HAP-1 (cell line): ENCODE measurements at regions not wholly inside any gene's neighbourhood (a gene's known extent, or its start where the extent isn't known, plus 50 kb on each side); places are given as distances from the start of the nearest gene placed in this dataset.

Source experiments
- DNase-seq, 2 experiments: peaks; one replicate each; pipeline ENCODE4 v3.0.0-alpha.2; 2016 to 2020; ENCODE audit warnings: low spot score in 2 of 2
- H3K27me3 ChIP-seq: fragments of 250-450 bp; sonication (Bioruptor Pico); 2 replicates; pipeline ENCODE4 v1.5.1; 2020; ENCODE audit warnings: low read depth, mild to moderate bottlenecking, moderate library complexity
- H3K36me3 ChIP-seq: fragments of 250-450 bp; sonication (Bioruptor Pico); replicated peaks from 2 replicates; pipeline ENCODE4 v1.5.1; 2020; ENCODE audit warnings: mild to moderate bottlenecking
- H3K4me1 ChIP-seq: fragments of 250-450 bp; sonication (Bioruptor Pico); 2 replicates; pipeline ENCODE4 v1.5.1; 2020; ENCODE audit warnings: mild to moderate bottlenecking
- H3K4me3 ChIP-seq: fragments of 250-450 bp; sonication (Bioruptor Pico); 2 replicates; pipeline ENCODE4 v1.5.1; 2020; ENCODE audit warnings: mild to moderate bottlenecking, moderate library complexity
- H3K9me3 ChIP-seq: fragments of 250-450 bp; sonication (Bioruptor Pico); 2 replicates; pipeline ENCODE4 v1.5.1; 2020; ENCODE audit warnings: mild to moderate bottlenecking, moderate library complexity
- in situ Hi-C: fragments of 300-500 bp; cut with MboI; formaldehyde crosslinking; loops from 3 replicates; pipeline ENCODE4 v1.14.3; 2020; ENCODE audit warnings: low sequenced_read_pairs, inconsistent platforms, mixed read lengths

DNA sequence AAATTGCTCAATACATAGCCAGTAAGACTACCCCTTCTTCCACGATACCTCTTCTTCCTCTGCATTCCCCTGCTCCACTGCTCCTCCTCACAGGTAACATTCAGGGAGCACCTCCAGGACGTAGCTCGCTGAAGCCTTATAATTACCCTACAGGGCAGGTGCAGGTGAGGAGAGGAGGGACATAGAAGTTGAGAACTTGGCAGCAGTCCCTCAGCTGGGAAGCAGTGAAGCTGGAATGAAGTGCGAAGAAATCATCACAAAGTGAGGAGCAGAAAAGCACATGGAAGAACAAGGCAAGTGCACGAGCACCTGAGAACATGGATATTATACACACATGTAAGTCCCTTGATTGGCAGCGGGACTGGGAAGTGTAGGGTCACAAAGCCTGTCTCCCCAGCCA is 118.2 kb downstream of the HSD17B3 start:
- in situ Hi-C loops = no loop called here
- DNase-seq = no peak
- Histone ChIP-seq H3K4me3 (no peak overlapping the region), H3K4me1 (no peaks in the 10 kb centered on the region), H3K27me3 (no peaks in the 10 kb centered on the region), H3K9me3 (no peaks in the 10 kb centered on the region), H3K36me3 (no peaks in the 10 kb centered on the region)

- H3K4me1 ChIP-seq = no peaks in the 10 kb centered on the region
- no peak for DNase-seq
- no peak overlapping the region for H3K4me3 ChIP-seq
- no peaks in the 10 kb centered on the region for H3K36me3 ChIP-seq
- H3K27me3 ChIP-seq = peaks cover 10% of the 10 kb centered on the region; the same call in 1 of the 2 replicates
- no peaks in the 10 kb centered on the region for H3K9me3 ChIP-seq
- in situ Hi-C loops = no loop called here
Measured at GRCh38 chr9:96178153-96178552, 123.8 kb downstream of the HSD17B3 start.

- Histone ChIP-seq H3K4me1 (no peaks in the 10 kb centered on the region), H3K4me3 (no peak overlapping the region), H3K27me3 (peaks cover 10% of the 10 kb centered on the region; the same call in 1 of the 2 replicates), H3K9me3 (no peaks in the 10 kb centered on the region), H3K36me3 (no peaks in the 10 kb centered on the region)
- in situ Hi-C loops = no loop called here
- no peak for DNase-seq
Measured at GRCh38 chr9:96177719-96178028, 124.3 kb downstream of the HSD17B3 start.

DNA sequence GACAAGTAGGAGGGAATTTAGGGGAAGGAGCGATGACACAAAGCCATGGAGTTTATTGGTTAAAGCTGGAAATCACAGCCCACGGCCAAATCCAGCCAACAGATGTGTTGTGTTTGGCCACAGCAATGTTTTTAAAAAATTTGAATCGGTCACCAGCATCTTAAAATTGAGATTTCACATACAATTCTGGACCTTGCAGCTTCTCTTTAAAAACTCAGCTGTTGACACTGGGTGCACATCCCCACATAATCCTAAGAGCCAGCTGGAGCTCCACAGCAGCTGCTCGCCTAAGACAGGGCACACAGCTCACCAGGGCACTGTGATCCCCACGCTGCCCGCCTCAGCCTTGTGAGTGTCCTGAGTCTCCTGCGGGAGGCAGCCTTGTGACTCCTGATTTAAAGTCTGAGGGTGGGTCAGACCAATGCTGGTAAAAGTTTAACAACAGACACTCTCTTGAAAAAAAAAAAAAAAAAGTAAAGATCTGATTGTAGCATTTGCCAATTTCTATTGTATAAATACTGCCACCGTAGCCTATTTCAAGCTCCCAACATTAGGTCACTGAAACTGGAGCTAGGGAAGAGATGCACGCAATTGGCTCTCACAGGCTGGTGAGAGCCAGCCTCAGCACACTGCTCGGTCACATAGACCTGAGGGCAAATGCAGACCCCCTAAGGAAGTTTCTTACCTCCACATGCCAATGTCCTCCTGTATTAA is 124.8 kb downstream of the HSD17B3 start:
- no peaks in the 10 kb centered on the region for H3K9me3 ChIP-seq
- in situ Hi-C loops = no loop called here
- no peaks in the 10 kb centered on the region for H3K4me1 ChIP-seq
- H3K36me3 ChIP-seq = no peaks in the 10 kb centered on the region
- no peak overlapping the region for H3K4me3 ChIP-seq
- peaks cover 10% of the 10 kb centered on the region; the same call in 1 of the 2 replicates for H3K27me3 ChIP-seq
- peak in 1 of 2 experiments; percentile 13 for DNase-seq

DNA sequence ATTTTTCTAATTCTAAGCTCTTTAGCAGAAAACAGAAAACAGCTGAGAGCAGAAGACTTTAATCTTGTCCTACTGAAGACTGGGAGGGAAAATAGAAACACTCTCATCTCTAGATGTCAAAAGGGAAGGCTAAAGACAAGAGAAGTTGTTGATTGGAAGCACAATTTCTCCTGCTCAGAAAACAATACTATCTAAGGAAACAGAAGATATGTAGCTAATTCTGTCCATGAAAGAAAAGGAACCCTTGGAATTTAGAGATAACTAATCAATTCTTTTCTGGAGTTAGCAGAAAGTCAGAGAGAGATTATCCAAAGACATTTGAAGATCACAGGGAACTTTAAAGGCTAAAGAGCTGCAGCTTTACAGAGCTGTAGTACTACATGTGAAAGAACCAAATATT is 126.2 kb downstream of the HSD17B3 start:
- peaks cover 10% of the 10 kb centered on the region; the same call in 1 of the 2 replicates for H3K27me3 ChIP-seq
- no peak for DNase-seq
- H3K36me3 ChIP-seq = no peaks in the 10 kb centered on the region
- in situ Hi-C loops = no loop called here
- H3K9me3 ChIP-seq = no peaks in the 10 kb centered on the region
- no peaks in the 10 kb centered on the region for H3K4me1 ChIP-seq
- H3K4me3 ChIP-seq = no peak overlapping the region

- H3K36me3 ChIP-seq = no peaks in the 10 kb centered on the region
- no peaks in the 10 kb centered on the region; the same call in 1 of the 2 replicates for H3K4me1 ChIP-seq
- no peak overlapping the region for H3K4me3 ChIP-seq
- in situ Hi-C loops = no loop called here
- DNase-seq = no peak
- no peaks in the 10 kb centered on the region for H3K9me3 ChIP-seq
- H3K27me3 ChIP-seq = peaks cover 10% of the 10 kb centered on the region; the same call in 1 of the 2 replicates
Measured at GRCh38 chr9:96175001-96175400, 127.0 kb downstream of the HSD17B3 start.

GRCh38 chr9:96174371-96174770 is 127.6 kb downstream of the HSD17B3 start:
- Histone ChIP-seq H3K27me3 (peaks cover 10% of the 10 kb centered on the region; the same call in 1 of the 2 replicates), H3K9me3 (no peaks in the 10 kb centered on the region), H3K4me3 (no peak overlapping the region), H3K36me3 (no peaks in the 10 kb centered on the region), H3K4me1 (no peaks in the 10 kb centered on the region; the same call in 1 of the 2 replicates)
- DNase-seq = no peak
- in situ Hi-C loops = no loop called here

DNA sequence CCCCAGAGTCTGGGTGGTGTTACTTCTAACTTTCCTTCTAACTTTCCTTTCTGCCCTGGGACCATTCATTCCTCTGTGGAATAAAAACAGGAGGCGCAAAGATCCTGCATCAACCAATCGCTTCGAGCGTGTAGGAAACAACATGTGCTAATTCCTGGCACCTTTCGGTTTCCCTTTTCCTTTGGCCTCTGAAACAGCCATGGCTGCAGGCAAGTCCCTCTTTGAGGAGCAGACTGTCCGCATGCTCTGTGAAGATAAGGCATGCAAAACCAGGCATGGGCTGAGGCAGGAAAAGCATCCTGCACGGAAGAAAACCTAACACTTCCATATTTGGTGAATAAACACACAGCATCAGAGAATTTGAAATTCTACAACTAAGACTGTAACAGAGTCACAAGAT is 128.3 kb downstream of the HSD17B3 start:
- Histone ChIP-seq H3K36me3 (no peaks in the 10 kb centered on the region), H3K9me3 (no peaks in the 10 kb centered on the region), H3K27me3 (peaks cover 10% of the 10 kb centered on the region; the same call in 1 of the 2 replicates), H3K4me3 (no peak overlapping the region), H3K4me1 (no peaks in the 10 kb centered on the region; the same call in 1 of the 2 replicates)
- no peak for DNase-seq
- in situ Hi-C loops = no loop called here

DNA sequence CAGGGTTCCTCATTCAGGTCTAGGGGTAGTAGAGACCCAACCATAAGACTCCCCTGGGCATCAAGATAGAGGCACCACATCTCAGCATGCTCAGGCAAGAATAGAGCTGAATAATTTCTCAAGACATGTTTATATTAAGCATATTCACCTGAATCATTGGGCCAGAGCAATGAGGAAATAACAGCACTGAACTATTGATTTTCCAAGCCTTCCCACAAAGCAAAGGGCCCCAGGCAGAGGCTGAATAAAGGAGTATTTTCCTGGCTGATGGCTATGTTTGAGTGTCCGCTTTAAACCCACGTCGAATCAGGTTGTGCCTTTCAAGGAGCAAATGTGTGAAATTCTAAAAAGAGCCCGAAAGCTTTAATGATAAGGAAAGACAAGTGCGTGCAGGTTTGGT is 129.2 kb downstream of the HSD17B3 start:
- no peak for DNase-seq
- no peak overlapping the region for H3K4me3 ChIP-seq
- no peaks in the 10 kb centered on the region; the same call in 1 of the 2 replicates for H3K4me1 ChIP-seq
- H3K36me3 ChIP-seq = no peaks in the 10 kb centered on the region
- in situ Hi-C loops = no loop called here
- no peaks in the 10 kb centered on the region for H3K9me3 ChIP-seq
- H3K27me3 ChIP-seq = peaks cover 10% of the 10 kb centered on the region; the same call in 1 of the 2 replicates

- H3K4me1 ChIP-seq = no peaks in the 10 kb centered on the region; the same call in 1 of the 2 replicates
- DNase-seq = no peak
- H3K27me3 ChIP-seq = peaks cover 7% of the 10 kb centered on the region; the same call in 1 of the 2 replicates
- H3K36me3 ChIP-seq = no peaks in the 10 kb centered on the region
- H3K9me3 ChIP-seq = no peaks in the 10 kb centered on the region
- in situ Hi-C loops = no loop called here
- no peak overlapping the region for H3K4me3 ChIP-seq
Measured at GRCh38 chr9:96171728-96172127, 130.2 kb downstream of the HSD17B3 start.

DNA sequence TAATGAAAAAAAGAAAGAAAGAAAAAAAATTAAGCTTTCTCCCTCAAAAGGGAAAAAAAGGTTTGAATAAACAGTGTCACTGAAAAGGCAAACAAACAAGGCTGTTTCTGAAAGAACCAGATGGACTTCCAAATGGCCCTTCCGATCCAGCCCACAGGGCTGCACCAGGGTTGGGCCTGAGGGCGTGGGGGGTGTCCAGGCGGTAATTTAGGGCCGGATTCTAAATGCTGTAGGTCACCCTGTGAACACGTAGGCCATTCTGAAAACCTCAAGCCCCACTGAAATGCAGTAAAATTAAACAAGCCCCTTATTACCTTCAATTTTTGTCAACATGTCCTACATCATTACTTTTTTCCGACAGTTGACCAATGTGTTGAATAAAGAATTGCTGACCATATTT is 132.1 kb downstream of the HSD17B3 start:
- Histone ChIP-seq H3K36me3 (no peaks in the 10 kb centered on the region), H3K4me3 (no peak overlapping the region), H3K27me3 (no peaks in the 10 kb centered on the region), H3K9me3 (no peaks in the 10 kb centered on the region), H3K4me1 (no peaks in the 10 kb centered on the region; the same call in 1 of the 2 replicates)
- no peak for DNase-seq
- in situ Hi-C loops = no loop called here

GRCh38 chr9:96169484-96169883 is 132.5 kb downstream of the HSD17B3 start:
- no peaks in the 10 kb centered on the region for H3K36me3 ChIP-seq
- H3K27me3 ChIP-seq = no peaks in the 10 kb centered on the region
- no peaks in the 10 kb centered on the region for H3K9me3 ChIP-seq
- no peaks in the 10 kb centered on the region; the same call in 1 of the 2 replicates for H3K4me1 ChIP-seq
- DNase-seq = peak in 1 of 2 experiments; percentile 48
- in situ Hi-C loops = no loop called here
- no peak overlapping the region for H3K4me3 ChIP-seq

DNA sequence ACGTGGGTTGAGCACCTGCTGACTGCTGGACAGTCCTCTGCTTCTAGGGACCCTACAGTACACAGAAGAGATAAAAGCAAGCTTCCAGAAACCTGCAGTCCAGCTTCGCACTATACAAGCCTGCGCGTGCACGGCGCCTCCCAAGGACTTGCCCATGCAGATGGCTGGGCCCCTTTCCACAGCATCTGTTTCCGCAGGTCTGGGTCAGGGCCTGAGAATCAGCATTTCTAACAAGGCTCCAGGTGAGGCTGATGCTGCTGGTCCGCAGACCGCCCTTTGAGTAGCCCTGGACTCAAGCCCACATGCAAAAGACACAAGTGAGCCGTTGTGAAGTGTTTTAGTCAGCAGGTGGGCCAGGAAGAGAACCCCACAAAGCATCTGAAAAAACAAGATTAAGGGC is 133.1 kb downstream of the HSD17B3 start:
- Histone ChIP-seq H3K4me3 (no peak overlapping the region), H3K9me3 (no peaks in the 10 kb centered on the region), H3K4me1 (no peaks in the 10 kb centered on the region; the same call in 1 of the 2 replicates), H3K27me3 (no peaks in the 10 kb centered on the region), H3K36me3 (no peaks in the 10 kb centered on the region)
- DNase-seq = no peak
- in situ Hi-C loops = no loop called here

- in situ Hi-C loops = no loop called here
- no peak overlapping the region for H3K4me3 ChIP-seq
- H3K36me3 ChIP-seq = no peaks in the 10 kb centered on the region
- H3K4me1 ChIP-seq = no peaks in the 10 kb centered on the region; the same call in 1 of the 2 replicates
- H3K27me3 ChIP-seq = no peaks in the 10 kb centered on the region
- DNase-seq = no peak
- H3K9me3 ChIP-seq = no peaks in the 10 kb centered on the region
Measured at GRCh38 chr9:96167011-96167410, 135.0 kb downstream of the HSD17B3 start.
